ENCODE measurements at regions not wholly inside any gene's neighbourhood (a gene's known extent, or its start where the extent isn't known, plus 50 kb on each side); places are given as distances from the start of the nearest gene placed in this dataset.

DNA sequence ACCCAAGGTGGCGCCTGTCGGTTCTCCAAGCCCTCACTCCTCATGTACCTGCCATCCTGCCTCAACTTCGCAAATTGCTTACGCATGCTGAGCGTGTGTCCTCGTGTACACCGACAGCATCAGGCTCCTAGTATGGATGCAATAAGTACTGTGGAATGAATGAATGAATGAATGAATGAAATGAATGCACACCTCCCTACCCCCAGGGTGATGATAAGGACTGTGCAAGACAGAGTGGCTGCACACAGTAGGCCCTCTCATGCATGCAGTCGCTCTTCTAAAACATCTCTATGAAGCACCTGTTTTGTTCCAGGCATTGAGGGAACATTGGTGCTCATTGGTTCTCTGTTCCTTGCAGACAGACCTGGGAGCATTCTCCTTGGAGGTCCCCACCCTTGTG, 49.8 kb upstream of the H6PD start:
- TF ChIP-seq, protein P1, sequence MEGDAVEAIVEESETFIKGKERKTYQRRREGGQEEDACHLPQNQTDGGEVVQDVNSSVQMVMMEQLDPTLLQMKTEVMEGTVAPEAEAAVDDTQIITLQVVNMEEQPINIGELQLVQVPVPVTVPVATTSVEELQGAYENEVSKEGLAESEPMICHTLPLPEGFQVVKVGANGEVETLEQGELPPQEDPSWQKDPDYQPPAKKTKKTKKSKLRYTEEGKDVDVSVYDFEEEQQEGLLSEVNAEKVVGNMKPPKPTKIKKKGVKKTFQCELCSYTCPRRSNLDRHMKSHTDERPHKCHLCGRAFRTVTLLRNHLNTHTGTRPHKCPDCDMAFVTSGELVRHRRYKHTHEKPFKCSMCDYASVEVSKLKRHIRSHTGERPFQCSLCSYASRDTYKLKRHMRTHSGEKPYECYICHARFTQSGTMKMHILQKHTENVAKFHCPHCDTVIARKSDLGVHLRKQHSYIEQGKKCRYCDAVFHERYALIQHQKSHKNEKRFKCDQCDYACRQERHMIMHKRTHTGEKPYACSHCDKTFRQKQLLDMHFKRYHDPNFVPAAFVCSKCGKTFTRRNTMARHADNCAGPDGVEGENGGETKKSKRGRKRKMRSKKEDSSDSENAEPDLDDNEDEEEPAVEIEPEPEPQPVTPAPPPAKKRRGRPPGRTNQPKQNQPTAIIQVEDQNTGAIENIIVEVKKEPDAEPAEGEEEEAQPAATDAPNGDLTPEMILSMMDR (conservative IDR thresholded peaks at IDR 0.05 in 1 of 2, IDR thresholded peaks at IDR 0.05 in 1 of 2; ENCODE audit: low read depth in 1 of 2, low read length in 2 of 2), result no peak
- no peak for TF ChIP-seq EZH2 (IDR thresholded peaks at IDR 0.05; ENCODE audit: low read length, missing control alignments)
